Glomerular visceral epithelial cell (primary cell): ENCODE measurements at regions not wholly inside any gene's neighbourhood (a gene's known extent, or its start where the extent isn't known, plus 50 kb on each side); places are given as distances from the start of the nearest gene placed in this dataset.

ENCODE experiments used
- DNase-seq: peaks from one replicate; pipeline ENCODE4 v3.0.0-alpha.2; 2016; ENCODE audit errors: extremely low spot score

DNA sequence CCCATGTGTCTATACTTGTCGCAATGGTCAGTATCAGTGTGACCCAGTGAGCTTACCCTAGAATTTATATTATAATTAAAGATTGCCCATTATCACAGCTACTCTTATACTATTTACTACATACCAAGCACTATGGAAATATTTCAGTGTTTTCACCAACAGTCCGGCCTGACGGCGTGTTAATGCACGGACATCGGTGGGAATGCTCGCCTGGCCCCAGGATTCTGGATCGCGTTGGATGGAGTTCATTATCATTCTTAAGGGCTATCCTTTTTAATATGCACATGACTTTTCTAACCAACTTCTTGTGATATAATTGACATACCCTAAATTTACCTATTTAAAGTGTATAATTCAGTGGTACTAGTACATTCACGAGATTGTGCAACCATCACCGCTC, 51.8 kb upstream of the AFDN start:
- DNase-seq, result no peak

DNA sequence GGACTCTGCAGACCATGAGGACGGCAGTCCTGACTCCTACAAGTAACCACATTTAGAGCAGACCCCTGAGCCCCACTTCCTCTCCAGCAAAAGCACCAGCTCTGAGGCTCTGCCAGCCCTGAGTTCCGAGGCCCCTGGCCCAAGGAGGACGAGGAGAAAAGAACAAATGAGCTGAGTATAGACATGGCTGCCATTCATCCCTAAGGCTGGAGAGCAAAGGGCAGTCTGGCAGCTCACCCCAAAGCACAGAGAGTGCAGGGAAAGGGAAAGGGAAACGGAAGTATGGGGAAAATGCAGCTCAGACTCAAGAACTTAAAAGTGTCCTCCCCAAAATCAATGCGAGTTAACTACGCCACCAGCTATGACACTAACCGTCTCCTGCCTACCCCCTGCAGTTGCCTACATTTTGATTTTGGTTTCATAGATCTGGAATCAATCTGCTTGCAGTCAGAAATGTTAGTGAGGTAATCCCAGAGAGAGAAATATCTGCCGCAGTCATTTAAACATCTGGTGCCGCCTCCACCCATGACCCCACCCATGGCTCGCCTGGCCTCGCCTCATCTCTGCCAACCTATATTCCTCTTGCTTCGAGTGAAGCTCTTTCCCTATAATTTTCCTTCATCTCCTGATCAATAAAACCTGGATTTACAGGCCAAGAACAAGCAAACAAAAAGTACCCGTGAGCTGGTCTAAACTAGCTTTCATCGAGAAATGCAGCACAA, 49.6 kb upstream of the AFDN start:
- DNase-seq, result no peak
